ENCODE measurements at regions not wholly inside any gene's neighbourhood (a gene's known extent, or its start where the extent isn't known, plus 50 kb on each side); places are given as distances from the start of the nearest gene placed in this dataset.

DNA sequence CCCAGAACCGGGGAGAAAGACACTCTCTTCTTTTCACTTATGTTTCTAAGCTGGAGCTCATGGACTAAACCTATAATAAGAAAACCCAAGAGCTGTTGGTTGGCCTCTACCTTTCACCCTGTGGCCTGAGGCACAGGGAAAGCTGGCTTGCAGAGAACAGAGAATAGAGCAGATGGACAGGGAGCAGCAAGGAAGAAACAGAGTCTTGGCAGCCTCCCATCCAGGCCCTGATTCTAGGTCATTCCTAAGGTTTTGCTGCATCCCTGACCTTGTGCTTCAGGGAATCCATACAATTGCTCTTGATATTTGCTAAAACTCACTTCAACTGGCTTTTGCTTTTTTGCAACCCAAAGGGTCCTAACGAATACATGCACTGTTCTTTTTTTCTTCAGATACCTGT is 87.8 kb downstream of the SMIM20 start:
- Histone ChIP-seq H3K4me2 (ENCODE audit: control insufficient read depth, insufficient read depth) (no peak overlapping the region), H3K27ac (ENCODE audit: control insufficient read depth, insufficient read depth) (no peak overlapping the region), H3K4me1 (ENCODE audit: control insufficient read depth, insufficient read depth, low read length) (no peaks in the 10 kb centered on the region), H3K79me2 (ENCODE audit: control insufficient read depth, insufficient read depth, low read length) (no peaks in the 10 kb centered on the region), H3K36me3 (ENCODE audit: control insufficient read depth in 2 of 2, insufficient read depth in 2 of 2, low read length in 1 of 2) (no peaks in the 10 kb centered on the region), H3K4me3 (no peak overlapping the region), H2AFZ (ENCODE audit: control insufficient read depth, low read depth, low read length) (no peak overlapping the region), H3K9me3 (replicated peaks; ENCODE audit: control insufficient read depth, insufficient read depth, low read length) (no peaks in the 10 kb centered on the region), H4K20me1 (ENCODE audit: control insufficient read depth, insufficient read depth) (no peaks in the 10 kb centered on the region; the same call in 1 of the 2 replicates), H3K9ac (ENCODE audit: control insufficient read depth, insufficient read depth, low read length) (no peak overlapping the region), H3K27me3 (replicated peaks in 1 of 2; ENCODE audit: control insufficient read depth in 2 of 2, insufficient read depth in 2 of 2, low read length in 1 of 2) (no peaks in the 10 kb centered on the region)
- POLR2A ChIA-PET, result no interaction called here
- SMC1A ChIA-PET (ENCODE audit: uncharacterized antibody, unreplicated experiment), result interaction anchor here (0.8 kb wide), 1 partner anchor 14 kb away, joined by 3 read pairs; no protein-coding TSS in a partner anchor
- BruUV-seq (replicated peaks), result no TSS peak
- FAIRE-seq, result no peak
- 23% methylated on average over 2 of the region's 2 CpGs for whole genome bisulfite sequencing (ENCODE audit: insufficient coverage, insufficient replicate concordance, low lambda C conversion rate, missing lambda C conversion rate)
- in situ Hi-C loops (cut with MboI), result no loop called here
- TF ChIP-seq CBX3 (IDR thresholded peaks at IDR 0.05; ENCODE audit: borderline replicate concordance, low read depth), result no peak
- no peak for TF ChIP-seq SMAD1 (IDR thresholded peaks at IDR 0.05; ENCODE audit: low read depth, partially characterized antibody)
- TF ChIP-seq, protein P1, sequence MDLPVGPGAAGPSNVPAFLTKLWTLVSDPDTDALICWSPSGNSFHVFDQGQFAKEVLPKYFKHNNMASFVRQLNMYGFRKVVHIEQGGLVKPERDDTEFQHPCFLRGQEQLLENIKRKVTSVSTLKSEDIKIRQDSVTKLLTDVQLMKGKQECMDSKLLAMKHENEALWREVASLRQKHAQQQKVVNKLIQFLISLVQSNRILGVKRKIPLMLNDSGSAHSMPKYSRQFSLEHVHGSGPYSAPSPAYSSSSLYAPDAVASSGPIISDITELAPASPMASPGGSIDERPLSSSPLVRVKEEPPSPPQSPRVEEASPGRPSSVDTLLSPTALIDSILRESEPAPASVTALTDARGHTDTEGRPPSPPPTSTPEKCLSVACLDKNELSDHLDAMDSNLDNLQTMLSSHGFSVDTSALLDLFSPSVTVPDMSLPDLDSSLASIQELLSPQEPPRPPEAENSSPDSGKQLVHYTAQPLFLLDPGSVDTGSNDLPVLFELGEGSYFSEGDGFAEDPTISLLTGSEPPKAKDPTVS (IDR thresholded peaks at IDR 0.05; ENCODE audit: low read depth, low read length), result no peak
- TF ChIP-seq, protein P2, sequence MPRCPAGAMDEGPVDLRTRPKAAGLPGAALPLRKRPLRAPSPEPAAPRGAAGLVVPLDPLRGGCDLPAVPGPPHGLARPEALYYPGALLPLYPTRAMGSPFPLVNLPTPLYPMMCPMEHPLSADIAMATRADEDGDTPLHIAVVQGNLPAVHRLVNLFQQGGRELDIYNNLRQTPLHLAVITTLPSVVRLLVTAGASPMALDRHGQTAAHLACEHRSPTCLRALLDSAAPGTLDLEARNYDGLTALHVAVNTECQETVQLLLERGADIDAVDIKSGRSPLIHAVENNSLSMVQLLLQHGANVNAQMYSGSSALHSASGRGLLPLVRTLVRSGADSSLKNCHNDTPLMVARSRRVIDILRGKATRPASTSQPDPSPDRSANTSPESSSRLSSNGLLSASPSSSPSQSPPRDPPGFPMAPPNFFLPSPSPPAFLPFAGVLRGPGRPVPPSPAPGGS (IDR thresholded peaks at IDR 0.05; ENCODE audit: borderline replicate concordance, insufficient read depth, low read depth, low read length, poor library complexity, severe bottlenecking), result no peak
- TF ChIP-seq, protein P3, sequence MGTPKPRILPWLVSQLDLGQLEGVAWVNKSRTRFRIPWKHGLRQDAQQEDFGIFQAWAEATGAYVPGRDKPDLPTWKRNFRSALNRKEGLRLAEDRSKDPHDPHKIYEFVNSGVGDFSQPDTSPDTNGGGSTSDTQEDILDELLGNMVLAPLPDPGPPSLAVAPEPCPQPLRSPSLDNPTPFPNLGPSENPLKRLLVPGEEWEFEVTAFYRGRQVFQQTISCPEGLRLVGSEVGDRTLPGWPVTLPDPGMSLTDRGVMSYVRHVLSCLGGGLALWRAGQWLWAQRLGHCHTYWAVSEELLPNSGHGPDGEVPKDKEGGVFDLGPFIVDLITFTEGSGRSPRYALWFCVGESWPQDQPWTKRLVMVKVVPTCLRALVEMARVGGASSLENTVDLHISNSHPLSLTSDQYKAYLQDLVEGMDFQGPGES (IDR thresholded peaks at IDR 0.05), result no peak
- no peak for TF ChIP-seq TCF3 (IDR thresholded peaks at IDR 0.05; ENCODE audit: borderline replicate concordance, insufficient read depth, low read depth, low read length)
- TF ChIP-seq, protein P4, sequence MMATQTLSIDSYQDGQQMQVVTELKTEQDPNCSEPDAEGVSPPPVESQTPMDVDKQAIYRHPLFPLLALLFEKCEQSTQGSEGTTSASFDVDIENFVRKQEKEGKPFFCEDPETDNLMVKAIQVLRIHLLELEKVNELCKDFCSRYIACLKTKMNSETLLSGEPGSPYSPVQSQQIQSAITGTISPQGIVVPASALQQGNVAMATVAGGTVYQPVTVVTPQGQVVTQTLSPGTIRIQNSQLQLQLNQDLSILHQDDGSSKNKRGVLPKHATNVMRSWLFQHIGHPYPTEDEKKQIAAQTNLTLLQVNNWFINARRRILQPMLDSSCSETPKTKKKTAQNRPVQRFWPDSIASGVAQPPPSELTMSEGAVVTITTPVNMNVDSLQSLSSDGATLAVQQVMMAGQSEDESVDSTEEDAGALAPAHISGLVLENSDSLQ (IDR thresholded peaks at IDR 0.05), result no peak
- TF ChIP-seq CREM (IDR thresholded peaks at IDR 0.05; ENCODE audit: low read depth), result no peak
- no peak for TF ChIP-seq WRNIP1 (IDR thresholded peaks at IDR 0.05; ENCODE audit: borderline replicate concordance, low read depth, low read length)
- no peak for TF ChIP-seq ZNF24 (IDR thresholded peaks at IDR 0.05)
- TF ChIP-seq, protein P5, sequence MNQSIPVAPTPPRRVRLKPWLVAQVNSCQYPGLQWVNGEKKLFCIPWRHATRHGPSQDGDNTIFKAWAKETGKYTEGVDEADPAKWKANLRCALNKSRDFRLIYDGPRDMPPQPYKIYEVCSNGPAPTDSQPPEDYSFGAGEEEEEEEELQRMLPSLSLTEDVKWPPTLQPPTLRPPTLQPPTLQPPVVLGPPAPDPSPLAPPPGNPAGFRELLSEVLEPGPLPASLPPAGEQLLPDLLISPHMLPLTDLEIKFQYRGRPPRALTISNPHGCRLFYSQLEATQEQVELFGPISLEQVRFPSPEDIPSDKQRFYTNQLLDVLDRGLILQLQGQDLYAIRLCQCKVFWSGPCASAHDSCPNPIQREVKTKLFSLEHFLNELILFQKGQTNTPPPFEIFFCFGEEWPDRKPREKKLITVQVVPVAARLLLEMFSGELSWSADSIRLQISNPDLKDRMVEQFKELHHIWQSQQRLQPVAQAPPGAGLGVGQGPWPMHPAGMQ (IDR thresholded peaks at IDR 0.05; ENCODE audit: borderline replicate concordance), result no peak
- TF ChIP-seq NR2C2 (IDR thresholded peaks at IDR 0.05; ENCODE audit: borderline replicate concordance, control insufficient read depth, insufficient read length, low read depth), result no peak
- TF ChIP-seq DPF2 (IDR thresholded peaks at IDR 0.05), result no peak
- TF ChIP-seq POLR2A (IDR thresholded peaks at IDR 0.05; ENCODE audit: low read depth, low read length), result no peak
- TF ChIP-seq SMAD5 (IDR thresholded peaks at IDR 0.05; ENCODE audit: low read depth), result no peak
- TF ChIP-seq BACH1 (IDR thresholded peaks at IDR 0.05; ENCODE audit: borderline replicate concordance), result no peak
- no peak for TF ChIP-seq ETV6 (conservative IDR thresholded peaks at IDR 0.05 in 1 of 2, IDR thresholded peaks at IDR 0.05 in 1 of 2; ENCODE audit: borderline replicate concordance in 1 of 2, low read depth in 1 of 2)
- TF ChIP-seq NFYA (IDR thresholded peaks at IDR 0.05; ENCODE audit: borderline replicate concordance, low read depth, low read length), result no peak
- RAD21 ChIA-PET (ENCODE audit: unreplicated experiment), result no interaction called here
- no peak for DNase-seq (ENCODE audit: low read depth, low spot score)
- intact Hi-C loops (cut with micrococcal nuclease; ENCODE audit: unreplicated experiment), result no loop called here
- CTCF ChIA-PET, result interaction anchor here (1.1 to 1.9 kb wide), 3 partner anchors 15 to 326 kb away, joined by 3 to 7 read pairs (median 5); no protein-coding TSS in a partner anchor
- no peak for ATAC-seq
